Esophagus muscularis mucosa (tissue), 4 donors: ENCODE measurements at regions not wholly inside any gene's neighbourhood (a gene's known extent, or its start where the extent isn't known, plus 50 kb on each side); places are given as distances from the start of the nearest gene placed in this dataset.

Experiments
- DNase-seq: peaks from one replicate; pipeline ENCODE4 v3.0.0-alpha.2; 2017; ENCODE audit errors: extremely low spot score
- H3K27ac ChIP-seq, 4 donors: fragments of 200-600 bp; sonication (generic); replicated peaks in 1 of 4; 1 replicate in 3 of 4; 2 replicates in 1 of 4; pipeline ENCODE4 v1.5.1; 2016 to 2019; ENCODE audit warnings: mild to moderate bottlenecking in 1 of 4
- H3K27me3 ChIP-seq, 4 donors: fragments of 200-600 bp; sonication (generic); one replicate each; pipeline versions ENCODE4 v1.5.1 to v1.6.0; 2016 to 2019
- H3K36me3 ChIP-seq, 4 donors: fragments of 200-600 bp; sonication (generic); one replicate each; pipeline ENCODE4 v1.5.1; 2016 to 2019
- H3K4me1 ChIP-seq, 4 donors: fragments of 200-600 bp; sonication (generic); one replicate each; pipeline ENCODE4 v1.5.1; 2016 to 2019
- H3K4me3 ChIP-seq, 4 donors: fragments of 200-600 bp; sonication (generic); 1 replicate in 2 of 4; 2 replicates in 2 of 4; pipeline ENCODE4 v1.5.1; 2016 to 2019; ENCODE audit warnings: mild to moderate bottlenecking in 4 of 4, moderate library complexity in 1 of 4
- H3K9me3 ChIP-seq, 4 donors: fragments of 200-600 bp; sonication (generic); 1 replicate in 3 of 4; 2 replicates in 1 of 4; pipeline ENCODE4 v1.5.1; 2016 to 2019
- CTCF ChIP-seq, 3 experiments: fragments of 200-600 bp in 2 of 3; fragments of 450-650 bp in 1 of 3; sonication (generic) in 2 of 3; IDR thresholded peaks; one replicate each; pipeline ENCODE4 v1.5.1; 2017 to 2019; ENCODE audit warnings: antibody characterized with exemption in 3 of 3, mild to moderate bottlenecking in 2 of 3, moderate library complexity in 1 of 3
- EP300 ChIP-seq: sonication (generic); formaldehyde crosslinking; IDR thresholded peaks from one replicate; pipeline ENCODE4 v1.6.1; 2017; ENCODE audit warnings: antibody characterized with exemption
- POLR2A ChIP-seq: fragments of 450-650 bp; IDR thresholded peaks from one replicate; pipeline ENCODE4 v1.6.1; 2017; ENCODE audit warnings: antibody characterized with exemption, moderate library complexity, mild to moderate bottlenecking, low read depth
- POLR2AphosphoS5 ChIP-seq, 2 donors: sonication (generic); formaldehyde crosslinking; IDR thresholded peaks; one replicate each; pipeline ENCODE4 v1.6.1; 2017; ENCODE audit warnings: antibody characterized with exemption in 2 of 2
- WGBS: methylation state at CpG from one replicate; pipeline ENCODE4 v1.1.5; 2018; 5-methylcytosine and 5-hydroxymethylcytosine counted together
- intact Hi-C: fragments of 100-400 bp; cut with DNase I; formaldehyde crosslinking; loops from one replicate; pipeline ENCODE4 v1.15.1; 2023

GRCh38 chr5:130871346-130872086 lies 293.5 kb downstream of the HINT1 start:
- TF ChIP-seq POLR2A (no peak), CTCF (IDR thresholded peaks at IDR 0.05) (peak in 1 of 3 experiments; percentile 42)
- intact Hi-C loops: no loop called here
- Histone ChIP-seq H3K4me3 (no peak overlapping the region), H3K36me3 (no peaks in the 10 kb centered on the region), H3K27me3 (no peaks in the 10 kb centered on the region), H3K9me3 (no peaks in the 10 kb centered on the region), H3K4me1 (no peaks in the 10 kb centered on the region), H3K27ac (no peak overlapping the region)
- DNase-seq: no peak
- WGBS: 84% methylated on average over 5 of the region's 7 CpGs

- 83% methylated on average over 2 of the region's 2 CpGs for whole genome bisulfite sequencing
- intact Hi-C loops: no loop called here
- H3K27ac ChIP-seq: no peak overlapping the region
- no peaks in the 10 kb centered on the region for H3K27me3 ChIP-seq
- no peaks in the 10 kb centered on the region for H3K9me3 ChIP-seq
- H3K36me3 ChIP-seq: no peaks in the 10 kb centered on the region
- no peak overlapping the region for H3K4me3 ChIP-seq
- TF ChIP-seq CTCF (IDR thresholded peaks at IDR 0.05): no peak
- TF ChIP-seq POLR2AphosphoS5 (IDR thresholded peaks at IDR 0.05): no peak
- TF ChIP-seq POLR2A: no peak
- TF ChIP-seq EP300: no peak
- no peaks in the 10 kb centered on the region for H3K4me1 ChIP-seq
- DNase-seq: no peak
These were observed 294.4 kb downstream of the HINT1 start for GRCh38 chr5:130870691-130871090.

- intact Hi-C loops: no loop called here
- TF ChIP-seq EP300: no peak
- TF ChIP-seq CTCF (IDR thresholded peaks at IDR 0.05): no peak
- TF ChIP-seq POLR2A: no peak
- TF ChIP-seq POLR2AphosphoS5 (IDR thresholded peaks at IDR 0.05): no peak
- H3K4me1 ChIP-seq: no peaks in the 10 kb centered on the region
These were observed 296.7 kb downstream of the HINT1 start for GRCh38 chr5:130868186-130868840.

GRCh38 chr5:130845049-130845765 lies 319.8 kb downstream of the HINT1 start:
- Histone ChIP-seq H3K9me3 (peaks cover 0 to 16% (median 5%) of the 10 kb centered on the region in 4 donors), H3K27ac (no peak overlapping the region), H3K27me3 (no peaks in the 10 kb centered on the region), H3K4me1 (no peaks in the 10 kb centered on the region), H3K36me3 (no peaks in the 10 kb centered on the region), H3K4me3 (no peak overlapping the region)
- 100% methylated on average over 1 of the region's 1 CpG for WGBS
- no peak for TF ChIP-seq EP300
- TF ChIP-seq CTCF (IDR thresholded peaks at IDR 0.05): no peak
- TF ChIP-seq POLR2A: no peak
- TF ChIP-seq POLR2AphosphoS5 (IDR thresholded peaks at IDR 0.05): no peak
- no peak for DNase-seq
- intact Hi-C loops: no loop called here

More at GRCh38 chr5:130868186-130868840, 296.7 kb downstream of the HINT1 start:
- H3K27me3 ChIP-seq: no peaks in the 10 kb centered on the region
- H3K9me3 ChIP-seq: no peaks in the 10 kb centered on the region
- WGBS: 64% methylated on average over 1 of the region's 1 CpG
- H3K27ac ChIP-seq: no peak overlapping the region
- no peaks in the 10 kb centered on the region for H3K36me3 ChIP-seq
- H3K4me3 ChIP-seq: no peak overlapping the region
- DNase-seq: no peak
